GM12872 (cell line): ENCODE measurements at regions not wholly inside any gene's neighbourhood (a gene's known extent, or its start where the extent isn't known, plus 50 kb on each side); places are given as distances from the start of the nearest gene placed in this dataset.

Source experiments
- CTCF ChIP-seq: IDR thresholded peaks from 3 replicates; pipeline ENCODE4 v1.5.1; 2011; ENCODE audit warnings: low read depth, mild to moderate bottlenecking, low read length, moderate library complexity; ENCODE audit not compliant: insufficient read depth

- TF ChIP-seq CTCF = no peak
Measured at GRCh38 chr13:107216046-107216755, 648.3 kb upstream of the ARGLU1 start.

GRCh38 chr13:107211073-107211472 is 643.1 kb upstream of the ARGLU1 start:
- peak; percentile 88 for TF ChIP-seq CTCF

GRCh38 chr13:107210723-107211030 is 642.7 kb upstream of the ARGLU1 start:
- no peak for TF ChIP-seq CTCF

- no peak for TF ChIP-seq CTCF
Measured at GRCh38 chr13:107209824-107210722, 642.1 kb upstream of the ARGLU1 start.

- TF ChIP-seq CTCF = no peak
Measured at GRCh38 chr13:107208889-107209288, 641.0 kb upstream of the ARGLU1 start.

- peak; percentile 92 for TF ChIP-seq CTCF
Measured at GRCh38 chr13:107205318-107206104, 637.6 kb upstream of the ARGLU1 start.
